DOHH2 (cell line): ENCODE measurements at regions not wholly inside any gene's neighbourhood (a gene's known extent, or its start where the extent isn't known, plus 50 kb on each side); places are given as distances from the start of the nearest gene placed in this dataset.

ENCODE experiments used
- EZH2phosphoT487 ChIP-seq: fragments of 200-600 bp; sonication (generic); IDR thresholded peaks from 2 replicates; pipeline ENCODE4 v1.6.1; 2017; ENCODE audit warnings: borderline replicate concordance, mild to moderate bottlenecking, antibody characterized with exemption, low read length, moderate library complexity, mixed read lengths
- TF ChIP-seq, protein P1 (sequence below): fragments of 200-600 bp; sonication (generic); IDR thresholded peaks from one replicate; pipeline ENCODE4 v1.5.1; 2014; ENCODE audit warnings: antibody characterized with exemption, mild to moderate bottlenecking, low read depth, low read length; ENCODE audit not compliant: poor library complexity, severe bottlenecking

DNA sequence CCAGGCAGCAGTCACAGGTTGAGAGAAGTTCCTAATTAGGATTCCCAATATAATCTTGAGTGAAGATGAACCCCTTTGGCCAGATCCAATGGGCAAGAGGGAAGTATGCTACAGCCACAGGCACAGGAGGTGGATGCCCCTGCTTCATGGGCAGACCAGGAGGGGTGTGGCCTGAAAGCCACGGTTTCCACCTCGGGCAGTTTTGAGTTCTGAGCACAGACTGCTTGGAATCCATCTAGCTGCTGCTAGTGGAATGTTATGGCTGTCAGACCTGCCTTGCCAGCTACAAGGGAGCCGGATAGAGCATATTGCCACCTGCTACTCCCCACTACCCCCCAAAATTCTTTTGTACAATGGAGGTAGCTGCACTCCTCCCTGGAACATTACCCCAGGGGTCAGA lies 672.9 kb downstream of the HACE1 start:
- no peak for TF ChIP-seq EZH2phosphoT487
- TF ChIP-seq, protein P1, sequence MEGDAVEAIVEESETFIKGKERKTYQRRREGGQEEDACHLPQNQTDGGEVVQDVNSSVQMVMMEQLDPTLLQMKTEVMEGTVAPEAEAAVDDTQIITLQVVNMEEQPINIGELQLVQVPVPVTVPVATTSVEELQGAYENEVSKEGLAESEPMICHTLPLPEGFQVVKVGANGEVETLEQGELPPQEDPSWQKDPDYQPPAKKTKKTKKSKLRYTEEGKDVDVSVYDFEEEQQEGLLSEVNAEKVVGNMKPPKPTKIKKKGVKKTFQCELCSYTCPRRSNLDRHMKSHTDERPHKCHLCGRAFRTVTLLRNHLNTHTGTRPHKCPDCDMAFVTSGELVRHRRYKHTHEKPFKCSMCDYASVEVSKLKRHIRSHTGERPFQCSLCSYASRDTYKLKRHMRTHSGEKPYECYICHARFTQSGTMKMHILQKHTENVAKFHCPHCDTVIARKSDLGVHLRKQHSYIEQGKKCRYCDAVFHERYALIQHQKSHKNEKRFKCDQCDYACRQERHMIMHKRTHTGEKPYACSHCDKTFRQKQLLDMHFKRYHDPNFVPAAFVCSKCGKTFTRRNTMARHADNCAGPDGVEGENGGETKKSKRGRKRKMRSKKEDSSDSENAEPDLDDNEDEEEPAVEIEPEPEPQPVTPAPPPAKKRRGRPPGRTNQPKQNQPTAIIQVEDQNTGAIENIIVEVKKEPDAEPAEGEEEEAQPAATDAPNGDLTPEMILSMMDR, result no peak
